ENCODE measurements at regions not wholly inside any gene's neighbourhood (a gene's known extent, or its start where the extent isn't known, plus 50 kb on each side); places are given as distances from the start of the nearest gene placed in this dataset.

- peaks cover 4 to 5% of the 10 kb centered on the region in 2 experiments; a peak in 2 of 4 replicates for H3K4me1 Mint-ChIP-seq
Measured at GRCh38 chr9:75246949-75247348, 158.6 kb downstream of the OSTF1 start.

More at GRCh38 chr9:75246949-75247348, 158.6 kb downstream of the OSTF1 start:
- Histone ChIP-seq H2AK5ac (ENCODE audit: insufficient read length, low read length) (no peak overlapping the region), H3K18ac (ENCODE audit: insufficient read length, low read depth, low read length) (no peak overlapping the region), H3K4ac (ENCODE audit: low read depth, low read length) (no peak overlapping the region), H3K23me2 (ENCODE audit: insufficient read length, low read depth, low read length, poor library complexity, severe bottlenecking) (no peaks in the 10 kb centered on the region), H2BK120ac (ENCODE audit: low read depth, low read length, poor library complexity, severe bottlenecking) (no peak overlapping the region), H3K79me1 (ENCODE audit: insufficient read depth, low read depth, low read length, poor library complexity, severe bottlenecking) (no peaks in the 10 kb centered on the region), H4K8ac (replicated peaks; ENCODE audit: insufficient read length, low read depth, low read length) (no peak overlapping the region), H3K9ac (ENCODE audit: extremely low read depth, insufficient read length, low read length) (no peak overlapping the region), H2BK12ac (ENCODE audit: insufficient read length, low read depth, low read length) (no peak overlapping the region), H2AFZ (ENCODE audit: low read length) (no peak overlapping the region), H2BK15ac (ENCODE audit: low read depth, low read length) (no peak overlapping the region), H3T11ph (ENCODE audit: low read length) (no peak overlapping the region), H4K91ac (ENCODE audit: insufficient read length, low read depth, low read length) (no peak overlapping the region), H3K4me2 (ENCODE audit: insufficient read depth, insufficient read length, low read length) (no peak overlapping the region), H2BK5ac (ENCODE audit: insufficient read length, low read length) (no peak overlapping the region), H3K79me2 (ENCODE audit: insufficient read depth, low read length) (no peaks in the 10 kb centered on the region), H3K56ac (ENCODE audit: insufficient read length, low read depth, low read length) (no peak overlapping the region), H3K14ac (ENCODE audit: insufficient read depth, low read length) (no peak overlapping the region), H2BK20ac (ENCODE audit: low read depth, low read length, poor library complexity, severe bottlenecking) (no peak overlapping the region), H3K27me3 (ENCODE audit: insufficient read depth, low read length) (no peaks in the 10 kb centered on the region), H3K27ac (ENCODE audit: insufficient read length, low read depth, low read length) (no peak overlapping the region), H3K4me1 (ENCODE audit: insufficient read depth, low read length) (no peaks in the 10 kb centered on the region), H3K23ac (ENCODE audit: insufficient read length, low read depth, low read length) (no peak overlapping the region), H3K9me3 (ENCODE audit: control insufficient read depth, low read depth, low read length) (peaks cover 5% of the 10 kb centered on the region), H4K20me1 (ENCODE audit: control insufficient read depth, insufficient read depth, insufficient read length) (no peaks in the 10 kb centered on the region), H4K5ac (ENCODE audit: insufficient read length, low read depth, low read length) (no peak overlapping the region)
- no peak for DNase-seq
- Mint-ChIP-seq H3K27ac (no peak overlapping the region), H3K27me3 (ENCODE audit: low read depth) (no peaks in the 10 kb centered on the region; the same call in 1 of the 2 replicates), H3K4me3 (no peak overlapping the region), H3K9me3 (peaks cover 40 to 49% of the 10 kb centered on the region in 2 experiments), H3K36me3 (ENCODE audit: insufficient read depth in 1 of 3, low read depth in 3 of 3) (peaks cover 15 to 43% (median 38%) of the 10 kb centered on the region in 3 experiments)
- WGBS (ENCODE audit: extremely low coverage, insufficient read length, low lambda C conversion rate): no CpG with 5 or more reads among the region's 3 CpGs
- TF ChIP-seq CTCF (conservative IDR thresholded peaks at IDR 0.05): no peak

Measured in H9 (cell line).